AG20443 (cell line): ENCODE measurements at regions not wholly inside any gene's neighbourhood (a gene's known extent, or its start where the extent isn't known, plus 50 kb on each side); places are given as distances from the start of the nearest gene placed in this dataset.
"Not testable (repeated sequence)": the region's sequence is repeated elsewhere in the genome, so short reads cannot be mapped to it uniquely, and the experiment has no call there.

Experiments
- DNase-seq: peaks from one replicate; pipeline ENCODE4 v3.0.0; 2012; ENCODE audit warnings: low spot score, mixed read lengths

GRCh38 chr12:25328072-25328712 lies 77.5 kb upstream of the KRAS start:
- DNase-seq = no peak

- DNase-seq = no peak
Measured at GRCh38 chr12:25327321-25327720, 76.6 kb upstream of the KRAS start.

- DNase-seq = no peak
Measured at GRCh38 chr12:25326326-25326725, 75.6 kb upstream of the KRAS start.

- no peak for DNase-seq
Measured at GRCh38 chr12:25324861-25325260, 74.1 kb upstream of the KRAS start.

- no peak for DNase-seq
Measured at GRCh38 chr12:25323581-25323982, 72.9 kb upstream of the KRAS start.

GRCh38 chr12:25322918-25323531 lies 72.3 kb upstream of the KRAS start:
- DNase-seq = no peak

- no peak for DNase-seq
Measured at GRCh38 chr12:25322351-25322750, 71.6 kb upstream of the KRAS start.

GRCh38 chr12:25321772-25322171 lies 71.0 kb upstream of the KRAS start:
- no peak for DNase-seq

- no peak for DNase-seq
Measured at GRCh38 chr12:25320123-25321006, 69.6 kb upstream of the KRAS start.

- no peak for DNase-seq
Measured at GRCh38 chr12:25319233-25319984, 68.7 kb upstream of the KRAS start.

- DNase-seq = no peak
Measured at GRCh38 chr12:25317553-25317952, 66.8 kb upstream of the KRAS start.

GRCh38 chr12:25315388-25315787 lies 64.7 kb upstream of the KRAS start:
- no peak for DNase-seq

GRCh38 chr12:25313266-25313990 lies 62.7 kb upstream of the KRAS start:
- DNase-seq = not testable (repeated sequence)

GRCh38 chr12:25311506-25311905 lies 60.8 kb upstream of the KRAS start:
- DNase-seq = no peak

GRCh38 chr12:25310071-25310470 lies 59.3 kb upstream of the KRAS start:
- not testable (repeated sequence) for DNase-seq

GRCh38 chr12:25308756-25309155 lies 58.0 kb upstream of the KRAS start:
- no peak for DNase-seq

GRCh38 chr12:25307818-25308217 lies 57.1 kb upstream of the KRAS start:
- no peak for DNase-seq

GRCh38 chr12:25301798-25302197 lies 51.1 kb upstream of the KRAS start:
- DNase-seq = no peak
